Retinal pigment epithelial cell (primary cell): ENCODE measurements at regions not wholly inside any gene's neighbourhood (a gene's known extent, or its start where the extent isn't known, plus 50 kb on each side); places are given as distances from the start of the nearest gene placed in this dataset.

Experiments
- DNase-seq: peaks from one replicate; pipeline ENCODE4 v3.0.0-alpha.2; 2010; ENCODE audit warnings: low read depth
- H3K4me3 ChIP-seq: 2 replicates; pipeline ENCODE4 v1.5.1; 2011; ENCODE audit warnings: mild to moderate bottlenecking, low read length, control low read depth, moderate library complexity
- TF ChIP-seq, protein P1 (sequence below): conservative IDR thresholded peaks from 2 replicates; pipeline ENCODE4 v1.5.1; 2011; ENCODE audit warnings: low read depth, low read length, control low read depth, inconsistent platforms

DNA sequence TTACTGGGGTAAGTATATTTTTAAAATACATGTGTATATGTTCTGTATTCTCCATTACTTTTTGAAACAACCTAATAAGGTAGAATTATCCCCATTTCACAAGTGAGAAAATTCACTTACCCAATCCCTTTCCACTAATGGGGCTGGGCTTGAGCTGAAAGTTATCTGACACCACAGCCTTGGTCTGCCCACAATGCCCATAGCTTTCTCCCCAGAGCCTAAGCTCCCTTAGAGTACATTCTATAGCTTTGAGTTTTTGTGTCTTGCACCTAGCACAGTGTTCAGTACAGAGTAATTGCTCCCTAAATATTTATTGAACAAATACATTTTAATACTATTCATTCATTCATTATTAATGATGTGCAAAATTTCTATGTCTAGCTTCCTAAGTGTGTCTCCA lies 152.7 kb upstream of the RUNX1 start:
- no peak overlapping the region for H3K4me3 ChIP-seq
- TF ChIP-seq, protein P1, sequence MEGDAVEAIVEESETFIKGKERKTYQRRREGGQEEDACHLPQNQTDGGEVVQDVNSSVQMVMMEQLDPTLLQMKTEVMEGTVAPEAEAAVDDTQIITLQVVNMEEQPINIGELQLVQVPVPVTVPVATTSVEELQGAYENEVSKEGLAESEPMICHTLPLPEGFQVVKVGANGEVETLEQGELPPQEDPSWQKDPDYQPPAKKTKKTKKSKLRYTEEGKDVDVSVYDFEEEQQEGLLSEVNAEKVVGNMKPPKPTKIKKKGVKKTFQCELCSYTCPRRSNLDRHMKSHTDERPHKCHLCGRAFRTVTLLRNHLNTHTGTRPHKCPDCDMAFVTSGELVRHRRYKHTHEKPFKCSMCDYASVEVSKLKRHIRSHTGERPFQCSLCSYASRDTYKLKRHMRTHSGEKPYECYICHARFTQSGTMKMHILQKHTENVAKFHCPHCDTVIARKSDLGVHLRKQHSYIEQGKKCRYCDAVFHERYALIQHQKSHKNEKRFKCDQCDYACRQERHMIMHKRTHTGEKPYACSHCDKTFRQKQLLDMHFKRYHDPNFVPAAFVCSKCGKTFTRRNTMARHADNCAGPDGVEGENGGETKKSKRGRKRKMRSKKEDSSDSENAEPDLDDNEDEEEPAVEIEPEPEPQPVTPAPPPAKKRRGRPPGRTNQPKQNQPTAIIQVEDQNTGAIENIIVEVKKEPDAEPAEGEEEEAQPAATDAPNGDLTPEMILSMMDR = no peak
- DNase-seq = no peak

DNA sequence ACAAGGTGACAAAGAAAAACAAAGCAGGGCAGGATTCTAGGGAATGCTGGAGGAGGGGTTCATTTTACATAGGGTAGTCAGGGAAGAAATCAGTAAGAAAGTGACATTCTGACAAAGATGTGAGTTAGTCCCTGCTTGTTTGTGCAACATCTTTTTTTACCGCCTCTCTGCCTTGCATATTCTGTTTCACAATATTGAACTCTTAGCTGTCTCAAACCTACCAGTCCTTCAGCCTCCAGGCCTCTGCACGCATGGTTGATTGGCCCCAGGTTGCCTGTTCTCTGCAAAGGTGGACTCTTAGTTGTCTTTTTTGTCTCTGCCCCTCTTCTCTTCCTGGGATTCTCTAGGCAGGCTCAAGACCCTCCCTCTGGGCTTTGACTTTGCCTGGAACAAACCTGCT lies 152.2 kb upstream of the RUNX1 start:
- no peak overlapping the region for H3K4me3 ChIP-seq
- DNase-seq = no peak
- TF ChIP-seq, protein P1 = no peak

DNA sequence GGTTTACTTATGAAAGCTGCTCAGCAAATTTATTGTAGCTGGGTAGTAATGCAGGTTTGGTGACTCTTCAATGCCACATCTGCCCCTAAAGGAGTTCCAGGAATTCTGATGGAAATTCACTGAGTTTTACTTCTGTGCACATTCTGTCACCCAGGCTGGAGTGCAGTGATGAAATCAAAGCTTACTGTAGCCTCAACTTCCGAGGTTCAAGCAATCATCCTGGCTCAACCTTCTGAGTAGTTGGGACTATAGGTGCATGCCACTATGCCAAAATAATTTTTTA lies 150.6 kb upstream of the RUNX1 start:
- H3K4me3 ChIP-seq = no peak overlapping the region
- TF ChIP-seq, protein P1 = no peak
- no peak for DNase-seq

DNA sequence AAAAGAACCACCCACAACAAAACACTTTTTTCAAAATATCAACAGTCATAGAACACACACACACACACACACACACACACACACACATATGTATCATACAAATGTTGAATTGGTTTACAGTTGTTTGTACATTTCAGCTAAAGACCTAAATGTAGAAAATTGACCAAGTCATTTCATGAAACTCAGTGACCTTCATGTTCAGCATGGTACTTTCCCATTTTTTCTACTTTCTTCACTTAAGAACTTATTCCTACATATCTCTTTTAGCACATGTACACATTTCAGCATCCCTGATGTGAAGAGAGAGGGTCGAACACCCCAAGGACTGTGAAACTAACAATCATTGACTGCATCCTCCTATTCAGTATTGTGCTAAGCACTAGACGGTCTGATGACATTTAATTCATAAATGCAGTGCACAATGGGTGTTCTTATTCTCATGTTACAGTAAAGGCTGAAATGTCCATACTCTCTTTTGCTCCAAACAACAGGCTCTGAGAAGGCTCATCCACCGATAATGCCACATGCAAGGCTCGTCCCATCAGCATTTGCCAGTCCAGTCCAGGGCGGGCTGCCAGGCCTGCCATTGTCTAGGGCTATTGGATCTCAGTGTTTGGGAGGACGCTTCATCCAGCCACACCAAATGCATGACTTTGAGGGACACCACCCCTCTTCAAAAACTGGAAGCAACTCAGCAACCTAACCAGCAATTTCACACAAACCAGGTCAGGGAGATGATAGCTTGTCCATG lies 150.1 kb upstream of the RUNX1 start:
- DNase-seq = no peak
- TF ChIP-seq, protein P1 = no peak
- H3K4me3 ChIP-seq = no peak overlapping the region

DNA sequence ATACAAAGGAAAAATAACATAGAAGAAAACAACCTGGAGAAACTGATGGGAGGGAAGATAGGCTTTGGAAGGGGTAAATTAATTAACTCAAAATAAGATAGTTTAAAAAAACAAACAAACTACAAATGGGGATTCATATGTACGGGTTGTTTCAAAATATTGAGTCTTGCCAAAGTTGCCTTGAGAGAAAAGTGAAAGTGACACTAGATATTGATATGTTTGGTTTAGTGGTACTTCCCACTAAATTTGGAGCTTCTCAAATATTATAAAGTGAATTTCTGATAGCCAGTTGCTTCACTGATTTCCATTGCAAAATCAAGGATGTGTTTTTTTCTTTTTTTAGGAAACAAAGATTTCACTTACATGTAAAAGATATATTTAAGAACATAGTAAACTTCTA lies 149.5 kb upstream of the RUNX1 start:
- DNase-seq = no peak
- H3K4me3 ChIP-seq = no peak overlapping the region
- TF ChIP-seq, protein P1 = no peak

DNA sequence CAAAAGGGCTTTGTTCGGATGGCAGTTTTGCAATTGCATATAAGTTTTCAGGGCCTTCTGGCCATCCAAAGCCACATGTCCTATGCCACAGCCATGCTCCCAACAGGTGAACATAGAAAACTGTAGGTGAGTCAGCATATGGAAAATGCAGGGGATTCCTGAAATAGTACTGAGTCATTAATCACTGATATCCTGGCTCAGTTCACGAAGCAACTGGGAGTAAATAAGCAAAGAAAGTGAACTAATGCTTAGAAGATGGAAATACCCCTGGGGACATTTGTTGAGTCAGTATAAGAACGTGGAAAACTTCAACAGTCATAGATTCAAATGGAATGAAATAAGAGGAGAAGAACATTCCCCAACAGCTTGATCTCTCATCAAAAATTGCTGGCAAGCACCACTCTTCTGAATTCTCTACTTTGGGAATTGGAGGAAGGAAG lies 148.9 kb upstream of the RUNX1 start:
- peak; percentile 56 for DNase-seq
- no peak overlapping the region for H3K4me3 ChIP-seq
- TF ChIP-seq, protein P1 = no peak

DNA sequence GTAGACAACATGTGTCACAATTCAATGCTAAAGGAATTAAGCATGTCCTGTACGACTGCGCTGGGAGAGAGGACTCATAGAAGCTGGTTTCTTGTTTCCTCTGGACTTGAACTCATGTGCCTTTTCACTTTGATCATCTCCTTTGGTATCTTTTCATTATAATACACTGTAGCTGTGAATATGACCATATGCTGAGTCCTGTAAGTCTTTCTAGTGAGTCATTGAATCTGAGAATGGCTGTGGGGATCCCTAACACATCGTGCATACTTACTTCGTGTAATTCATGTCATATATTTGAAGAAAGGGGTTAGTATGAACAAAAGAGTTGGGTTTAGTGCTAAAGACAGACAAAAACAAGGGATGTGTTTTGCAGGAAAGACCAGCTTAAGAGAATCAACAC lies 148.1 kb upstream of the RUNX1 start:
- DNase-seq = no peak
- no peak overlapping the region for H3K4me3 ChIP-seq
- TF ChIP-seq, protein P1 = no peak
